Activated CD4-positive, alpha-beta T cell treated with anti-CD3 and anti-CD28 coated beads, Interleukin-2, amount 50 U/mL, for 24 hours (primary cell): ENCODE measurements at regions not wholly inside any gene's neighbourhood (a gene's known extent, or its start where the extent isn't known, plus 50 kb on each side); places are given as distances from the start of the nearest gene placed in this dataset.
"Not testable (repeated sequence)": the region's sequence is repeated elsewhere in the genome, so short reads cannot be mapped to it uniquely, and the experiment has no call there.

Experiments used
- DNase-seq, 2 donors: peaks; one replicate each; pipeline ENCODE4 v3.0.0-alpha.2; 2020; ENCODE audit warnings: low read depth in 1 of 2, low spot score in 1 of 2

GRCh38 chr2:215863687-215864086 is 149.7 kb downstream of the MREG start:
- DNase-seq, result no peak

GRCh38 chr2:215862351-215862771 is 151.0 kb downstream of the MREG start:
- DNase-seq, result no peak

- no peak for DNase-seq
These were observed 151.6 kb downstream of the MREG start for GRCh38 chr2:215861607-215862350.

GRCh38 chr2:215856080-215856479 is 157.3 kb downstream of the MREG start:
- no peak for DNase-seq

- not testable (repeated sequence) for DNase-seq
These were observed 158.0 kb downstream of the MREG start for GRCh38 chr2:215855308-215855707.

- DNase-seq, result no peak
These were observed 159.3 kb downstream of the MREG start for GRCh38 chr2:215854008-215854407.

GRCh38 chr2:215851696-215852095 is 161.7 kb downstream of the MREG start:
- DNase-seq, result no peak

GRCh38 chr2:215851082-215851481 is 162.3 kb downstream of the MREG start:
- DNase-seq, result no peak

GRCh38 chr2:215850380-215850779 is 163.0 kb downstream of the MREG start:
- DNase-seq, result no peak

- no peak for DNase-seq
These were observed 163.6 kb downstream of the MREG start for GRCh38 chr2:215849771-215850170.

- no peak for DNase-seq
These were observed 164.7 kb downstream of the MREG start for GRCh38 chr2:215848698-215849097.

- DNase-seq, result no peak
These were observed 165.2 kb downstream of the MREG start for GRCh38 chr2:215848146-215848545.

GRCh38 chr2:215847718-215848117 is 165.6 kb downstream of the MREG start:
- DNase-seq, result no peak

GRCh38 chr2:215847056-215847455 is 166.3 kb downstream of the MREG start:
- no peak for DNase-seq

GRCh38 chr2:215845839-215846586 is 167.3 kb downstream of the MREG start:
- DNase-seq, result no peak

- no peak for DNase-seq
These were observed 169.8 kb downstream of the MREG start for GRCh38 chr2:215843579-215843978.

GRCh38 chr2:215841175-215841816 is 172.1 kb downstream of the MREG start:
- DNase-seq, result no peak

- DNase-seq, result no peak
These were observed 173.5 kb downstream of the MREG start for GRCh38 chr2:215839816-215840215.

GRCh38 chr2:215839309-215839708 is 174.0 kb downstream of the MREG start:
- DNase-seq, result no peak

- DNase-seq, result no peak
These were observed 176.5 kb downstream of the MREG start for GRCh38 chr2:215836881-215837280.

GRCh38 chr2:215835657-215836056 is 177.7 kb downstream of the MREG start:
- no peak for DNase-seq

- DNase-seq, result no peak
These were observed 178.1 kb downstream of the MREG start for GRCh38 chr2:215835231-215835630.
